HEK293 (cell line): ENCODE measurements at regions not wholly inside any gene's neighbourhood (a gene's known extent, or its start where the extent isn't known, plus 50 kb on each side); places are given as distances from the start of the nearest gene placed in this dataset.

Experiments
- WT1 ChIP-seq: fragments of 450-650 bp; formaldehyde crosslinking; IDR thresholded peaks from 2 replicates; pipeline ENCODE4 v1.5.1; 2016; ENCODE audit warnings: missing biosample characterization, missing genetic modification characterization
- YY1 ChIP-seq: fragments of 450-650 bp; formaldehyde crosslinking; IDR thresholded peaks from 2 replicates; pipeline ENCODE4 v1.5.1; 2018; ENCODE audit warnings: missing biosample characterization, missing genetic modification characterization
- ZNF175 ChIP-seq: fragments of 450-650 bp; formaldehyde crosslinking; IDR thresholded peaks from 2 replicates; pipeline ENCODE4 v1.5.1; 2016; ENCODE audit warnings: missing biosample characterization, missing genetic modification characterization
- ZNF223 ChIP-seq: fragments of 450-650 bp; formaldehyde crosslinking; IDR thresholded peaks from 2 replicates; pipeline ENCODE4 v1.5.1; 2016; ENCODE audit warnings: missing biosample characterization, missing genetic modification characterization
- ZNF510 ChIP-seq: fragments of 450-650 bp; formaldehyde crosslinking; IDR thresholded peaks from 2 replicates; pipeline ENCODE4 v1.5.1; 2018; ENCODE audit warnings: mild to moderate bottlenecking, missing genetic modification characterization, missing biosample characterization; ENCODE audit not compliant: insufficient replicate concordance
- ZNF571 ChIP-seq: fragments of 450-650 bp; formaldehyde crosslinking; IDR thresholded peaks from 2 replicates; pipeline ENCODE4 v1.5.0; 2017; ENCODE audit warnings: missing biosample characterization, missing genetic modification characterization
- ZNF623 ChIP-seq: fragments of 450-650 bp; formaldehyde crosslinking; IDR thresholded peaks from 2 replicates; pipeline ENCODE4 v1.5.1; 2016; ENCODE audit warnings: missing biosample characterization, missing genetic modification characterization
- ZNF664 ChIP-seq: fragments of 450-650 bp; formaldehyde crosslinking; IDR thresholded peaks from 2 replicates; pipeline ENCODE4 v1.5.1; 2016; ENCODE audit warnings: missing biosample characterization, missing genetic modification characterization
- ZNF701 ChIP-seq: fragments of 450-650 bp; formaldehyde crosslinking; IDR thresholded peaks from 2 replicates; pipeline ENCODE4 v1.5.1; 2016; ENCODE audit warnings: missing biosample characterization, missing genetic modification characterization
- TF ChIP-seq, protein P1 (sequence below): fragments of 450-650 bp; formaldehyde crosslinking; IDR thresholded peaks from 2 replicates; pipeline ENCODE4 v1.5.1; 2016; ENCODE audit warnings: missing biosample characterization, missing genetic modification characterization
- TF ChIP-seq, protein P2 (sequence below): fragments of 450-650 bp; formaldehyde crosslinking; conservative IDR thresholded peaks from 2 replicates; pipeline ENCODE4 v1.5.1; 2016; ENCODE audit warnings: low read depth, missing biosample characterization, missing genetic modification characterization
- TF ChIP-seq, protein P3 (sequence below): fragments of 450-650 bp; formaldehyde crosslinking; IDR thresholded peaks from 2 replicates; pipeline ENCODE4 v1.5.1; 2016; ENCODE audit warnings: missing biosample characterization, missing genetic modification characterization

- no peak for TF ChIP-seq ZNF623 (tag by site-specific recombination)
- TF ChIP-seq ZNF510 (tag by site-specific recombination): no peak
- no peak for TF ChIP-seq ZNF223
- TF ChIP-seq, protein P1, sequence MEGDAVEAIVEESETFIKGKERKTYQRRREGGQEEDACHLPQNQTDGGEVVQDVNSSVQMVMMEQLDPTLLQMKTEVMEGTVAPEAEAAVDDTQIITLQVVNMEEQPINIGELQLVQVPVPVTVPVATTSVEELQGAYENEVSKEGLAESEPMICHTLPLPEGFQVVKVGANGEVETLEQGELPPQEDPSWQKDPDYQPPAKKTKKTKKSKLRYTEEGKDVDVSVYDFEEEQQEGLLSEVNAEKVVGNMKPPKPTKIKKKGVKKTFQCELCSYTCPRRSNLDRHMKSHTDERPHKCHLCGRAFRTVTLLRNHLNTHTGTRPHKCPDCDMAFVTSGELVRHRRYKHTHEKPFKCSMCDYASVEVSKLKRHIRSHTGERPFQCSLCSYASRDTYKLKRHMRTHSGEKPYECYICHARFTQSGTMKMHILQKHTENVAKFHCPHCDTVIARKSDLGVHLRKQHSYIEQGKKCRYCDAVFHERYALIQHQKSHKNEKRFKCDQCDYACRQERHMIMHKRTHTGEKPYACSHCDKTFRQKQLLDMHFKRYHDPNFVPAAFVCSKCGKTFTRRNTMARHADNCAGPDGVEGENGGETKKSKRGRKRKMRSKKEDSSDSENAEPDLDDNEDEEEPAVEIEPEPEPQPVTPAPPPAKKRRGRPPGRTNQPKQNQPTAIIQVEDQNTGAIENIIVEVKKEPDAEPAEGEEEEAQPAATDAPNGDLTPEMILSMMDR (tag by site-specific recombination): no peak
- no peak for TF ChIP-seq WT1 (tag by site-specific recombination)
- no peak for TF ChIP-seq ZNF664 (tag by site-specific recombination)
- TF ChIP-seq ZNF175 (tag by site-specific recombination): no peak
- TF ChIP-seq YY1 (tag by site-specific recombination): no peak
- TF ChIP-seq ZNF571 (tag by site-specific recombination): no peak
- TF ChIP-seq, protein P2, sequence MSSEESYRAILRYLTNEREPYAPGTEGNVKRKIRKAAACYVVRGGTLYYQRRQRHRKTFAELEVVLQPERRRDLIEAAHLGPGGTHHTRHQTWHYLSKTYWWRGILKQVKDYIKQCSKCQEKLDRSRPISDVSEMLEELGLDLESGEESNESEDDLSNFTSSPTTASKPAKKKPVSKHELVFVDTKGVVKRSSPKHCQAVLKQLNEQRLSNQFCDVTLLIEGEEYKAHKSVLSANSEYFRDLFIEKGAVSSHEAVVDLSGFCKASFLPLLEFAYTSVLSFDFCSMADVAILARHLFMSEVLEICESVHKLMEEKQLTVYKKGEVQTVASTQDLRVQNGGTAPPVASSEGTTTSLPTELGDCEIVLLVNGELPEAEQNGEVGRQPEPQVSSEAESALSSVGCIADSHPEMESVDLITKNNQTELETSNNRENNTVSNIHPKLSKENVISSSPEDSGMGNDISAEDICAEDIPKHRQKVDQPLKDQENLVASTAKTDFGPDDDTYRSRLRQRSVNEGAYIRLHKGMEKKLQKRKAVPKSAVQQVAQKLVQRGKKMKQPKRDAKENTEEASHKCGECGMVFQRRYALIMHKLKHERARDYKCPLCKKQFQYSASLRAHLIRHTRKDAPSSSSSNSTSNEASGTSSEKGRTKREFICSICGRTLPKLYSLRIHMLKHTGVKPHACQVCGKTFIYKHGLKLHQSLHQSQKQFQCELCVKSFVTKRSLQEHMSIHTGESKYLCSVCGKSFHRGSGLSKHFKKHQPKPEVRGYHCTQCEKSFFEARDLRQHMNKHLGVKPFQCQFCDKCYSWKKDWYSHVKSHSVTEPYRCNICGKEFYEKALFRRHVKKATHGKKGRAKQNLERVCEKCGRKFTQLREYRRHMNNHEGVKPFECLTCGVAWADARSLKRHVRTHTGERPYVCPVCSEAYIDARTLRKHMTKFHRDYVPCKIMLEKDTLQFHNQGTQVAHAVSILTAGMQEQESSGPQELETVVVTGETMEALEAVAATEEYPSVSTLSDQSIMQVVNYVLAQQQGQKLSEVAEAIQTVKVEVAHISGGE: no peak
- TF ChIP-seq, protein P3, sequence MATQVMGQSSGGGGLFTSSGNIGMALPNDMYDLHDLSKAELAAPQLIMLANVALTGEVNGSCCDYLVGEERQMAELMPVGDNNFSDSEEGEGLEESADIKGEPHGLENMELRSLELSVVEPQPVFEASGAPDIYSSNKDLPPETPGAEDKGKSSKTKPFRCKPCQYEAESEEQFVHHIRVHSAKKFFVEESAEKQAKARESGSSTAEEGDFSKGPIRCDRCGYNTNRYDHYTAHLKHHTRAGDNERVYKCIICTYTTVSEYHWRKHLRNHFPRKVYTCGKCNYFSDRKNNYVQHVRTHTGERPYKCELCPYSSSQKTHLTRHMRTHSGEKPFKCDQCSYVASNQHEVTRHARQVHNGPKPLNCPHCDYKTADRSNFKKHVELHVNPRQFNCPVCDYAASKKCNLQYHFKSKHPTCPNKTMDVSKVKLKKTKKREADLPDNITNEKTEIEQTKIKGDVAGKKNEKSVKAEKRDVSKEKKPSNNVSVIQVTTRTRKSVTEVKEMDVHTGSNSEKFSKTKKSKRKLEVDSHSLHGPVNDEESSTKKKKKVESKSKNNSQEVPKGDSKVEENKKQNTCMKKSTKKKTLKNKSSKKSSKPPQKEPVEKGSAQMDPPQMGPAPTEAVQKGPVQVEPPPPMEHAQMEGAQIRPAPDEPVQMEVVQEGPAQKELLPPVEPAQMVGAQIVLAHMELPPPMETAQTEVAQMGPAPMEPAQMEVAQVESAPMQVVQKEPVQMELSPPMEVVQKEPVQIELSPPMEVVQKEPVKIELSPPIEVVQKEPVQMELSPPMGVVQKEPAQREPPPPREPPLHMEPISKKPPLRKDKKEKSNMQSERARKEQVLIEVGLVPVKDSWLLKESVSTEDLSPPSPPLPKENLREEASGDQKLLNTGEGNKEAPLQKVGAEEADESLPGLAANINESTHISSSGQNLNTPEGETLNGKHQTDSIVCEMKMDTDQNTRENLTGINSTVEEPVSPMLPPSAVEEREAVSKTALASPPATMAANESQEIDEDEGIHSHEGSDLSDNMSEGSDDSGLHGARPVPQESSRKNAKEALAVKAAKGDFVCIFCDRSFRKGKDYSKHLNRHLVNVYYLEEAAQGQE: no peak
- TF ChIP-seq ZNF701 (tag by site-specific recombination): no peak
Observed at GRCh38 chr2:215752991-215753390, 260.4 kb downstream of the MREG start.
